ENCODE measurements at regions not wholly inside any gene's neighbourhood (a gene's known extent, or its start where the extent isn't known, plus 50 kb on each side); places are given as distances from the start of the nearest gene placed in this dataset.

- no peaks in the 10 kb centered on the region for H3K9me2 ChIP-seq (replicated peaks; ENCODE audit: insufficient read depth)
- DNase-seq (ENCODE audit: low spot score): no peak
- TF ChIP-seq EZH2 (IDR thresholded peaks at IDR 0.05; ENCODE audit: borderline replicate concordance) (no peak), EZH2phosphoT487 (IDR thresholded peaks at IDR 0.05; ENCODE audit: low read depth, severe bottlenecking, unreplicated experiment) (no peak), CTCF (IDR thresholded peaks at IDR 0.05; ENCODE audit: poor library complexity) (no peak)
- no peaks in the 10 kb centered on the region for H3K36me3 ChIP-seq (replicated peaks; ENCODE audit: insufficient read depth, low read depth)
- H2AFZ ChIP-seq: no peak overlapping the region
- H3K4me1 ChIP-seq (ENCODE audit: insufficient read depth): no peaks in the 10 kb centered on the region
- H4K20me1 ChIP-seq (ENCODE audit: insufficient read depth, poor library complexity, severe bottlenecking): no peaks in the 10 kb centered on the region
- H3K4me2 ChIP-seq: no peak overlapping the region
- WGBS (ENCODE audit: low lambda C conversion rate, missing lambda C conversion rate): 69% methylated on average over 4 of the region's 4 CpGs
- H3K4me3 ChIP-seq: no peak overlapping the region
- H3K9me3 ChIP-seq (ENCODE audit: low read depth): no peaks in the 10 kb centered on the region
- H3K27me3 ChIP-seq: no peaks in the 10 kb centered on the region
- H3K79me2 ChIP-seq: no peaks in the 10 kb centered on the region
- H3K27ac ChIP-seq: no peak overlapping the region
These were observed 255.2 kb upstream of the ZC3H12C start for GRCh38 chr11:109838026-109838425.

GRCh38 chr11:109845437-109845836 is 247.8 kb upstream of the ZC3H12C start:
- DNase-seq (ENCODE audit: low spot score): no peak
- Histone ChIP-seq H3K4me2 (no peak overlapping the region), H3K4me3 (no peak overlapping the region), H3K36me3 (replicated peaks; ENCODE audit: insufficient read depth, low read depth) (no peaks in the 10 kb centered on the region), H3K79me2 (no peaks in the 10 kb centered on the region), H4K20me1 (ENCODE audit: insufficient read depth, poor library complexity, severe bottlenecking) (no peaks in the 10 kb centered on the region), H2AFZ (no peak overlapping the region), H3K4me1 (ENCODE audit: insufficient read depth) (no peaks in the 10 kb centered on the region), H3K27ac (no peak overlapping the region), H3K27me3 (no peaks in the 10 kb centered on the region), H3K9me3 (ENCODE audit: low read depth) (no peaks in the 10 kb centered on the region), H3K9me2 (replicated peaks; ENCODE audit: insufficient read depth) (no peaks in the 10 kb centered on the region)
- TF ChIP-seq EZH2phosphoT487 (IDR thresholded peaks at IDR 0.05; ENCODE audit: low read depth, severe bottlenecking, unreplicated experiment) (no peak), CTCF (IDR thresholded peaks at IDR 0.05; ENCODE audit: poor library complexity) (no peak), EZH2 (IDR thresholded peaks at IDR 0.05; ENCODE audit: borderline replicate concordance) (no peak)
- WGBS (ENCODE audit: low lambda C conversion rate, missing lambda C conversion rate): 30% methylated on average over 1 of the region's 1 CpG

- no peak overlapping the region for H3K4me3 ChIP-seq
- TF ChIP-seq CTCF (IDR thresholded peaks at IDR 0.05; ENCODE audit: poor library complexity) (no peak), EZH2phosphoT487 (IDR thresholded peaks at IDR 0.05; ENCODE audit: low read depth, severe bottlenecking, unreplicated experiment) (no peak), EZH2 (IDR thresholded peaks at IDR 0.05; ENCODE audit: borderline replicate concordance) (no peak)
- H3K4me1 ChIP-seq (ENCODE audit: insufficient read depth): no peaks in the 10 kb centered on the region
- no peaks in the 10 kb centered on the region for H3K36me3 ChIP-seq (replicated peaks; ENCODE audit: insufficient read depth, low read depth)
- H3K9me3 ChIP-seq (ENCODE audit: low read depth): no peaks in the 10 kb centered on the region
- WGBS (ENCODE audit: low lambda C conversion rate, missing lambda C conversion rate): 75% methylated on average over 1 of the region's 1 CpG
- no peaks in the 10 kb centered on the region for H3K9me2 ChIP-seq (replicated peaks; ENCODE audit: insufficient read depth)
- no peak overlapping the region for H3K4me2 ChIP-seq
- no peak overlapping the region for H2AFZ ChIP-seq
- H3K79me2 ChIP-seq: no peaks in the 10 kb centered on the region
- H3K27me3 ChIP-seq: no peaks in the 10 kb centered on the region
- no peak for DNase-seq (ENCODE audit: low spot score)
- H3K27ac ChIP-seq: no peak overlapping the region
- no peaks in the 10 kb centered on the region for H4K20me1 ChIP-seq (ENCODE audit: insufficient read depth, poor library complexity, severe bottlenecking)
These were observed 245.6 kb upstream of the ZC3H12C start for GRCh38 chr11:109847621-109848020.

GRCh38 chr11:109849051-109849450 is 244.1 kb upstream of the ZC3H12C start:
- Histone ChIP-seq H3K4me1 (ENCODE audit: insufficient read depth) (no peaks in the 10 kb centered on the region), H3K4me2 (no peak overlapping the region), H3K4me3 (no peak overlapping the region), H3K36me3 (replicated peaks; ENCODE audit: insufficient read depth, low read depth) (no peaks in the 10 kb centered on the region), H2AFZ (no peak overlapping the region), H3K27ac (no peak overlapping the region), H3K9me3 (ENCODE audit: low read depth) (no peaks in the 10 kb centered on the region), H4K20me1 (ENCODE audit: insufficient read depth, poor library complexity, severe bottlenecking) (no peaks in the 10 kb centered on the region), H3K79me2 (no peaks in the 10 kb centered on the region), H3K9me2 (replicated peaks; ENCODE audit: insufficient read depth) (no peaks in the 10 kb centered on the region), H3K27me3 (no peaks in the 10 kb centered on the region)
- DNase-seq (ENCODE audit: low spot score): no peak
- TF ChIP-seq EZH2phosphoT487 (IDR thresholded peaks at IDR 0.05; ENCODE audit: low read depth, severe bottlenecking, unreplicated experiment): no peak
- TF ChIP-seq CTCF (IDR thresholded peaks at IDR 0.05; ENCODE audit: poor library complexity): no peak
- no peak for TF ChIP-seq EZH2 (IDR thresholded peaks at IDR 0.05; ENCODE audit: borderline replicate concordance)
- 89% methylated on average over 3 of the region's 3 CpGs for WGBS (ENCODE audit: low lambda C conversion rate, missing lambda C conversion rate)
